Thyroid gland (tissue), 4 donors: ENCODE measurements at regions not wholly inside any gene's neighbourhood (a gene's known extent, or its start where the extent isn't known, plus 50 kb on each side); places are given as distances from the start of the nearest gene placed in this dataset.

ENCODE experiments used
- POLR2A ChIP-seq, 2 donors: fragments of 450-650 bp; IDR thresholded peaks; one replicate each; pipeline ENCODE4 v1.6.1; 2017; ENCODE audit warnings: antibody characterized with exemption in 2 of 2, mild to moderate bottlenecking in 2 of 2, moderate library complexity in 1 of 2
- TF ChIP-seq, protein P1 (sequence below), 6 experiments: fragments of 200-600 bp in 3 of 6; fragments of 450-650 bp in 3 of 6; sonication (generic) in 3 of 6; IDR thresholded peaks; one replicate each; pipeline ENCODE4 v1.5.1; 2016 to 2019; ENCODE audit warnings: antibody characterized with exemption in 6 of 6, mild to moderate bottlenecking in 2 of 6, inconsistent platforms in 1 of 6, moderate library complexity in 1 of 6

DNA sequence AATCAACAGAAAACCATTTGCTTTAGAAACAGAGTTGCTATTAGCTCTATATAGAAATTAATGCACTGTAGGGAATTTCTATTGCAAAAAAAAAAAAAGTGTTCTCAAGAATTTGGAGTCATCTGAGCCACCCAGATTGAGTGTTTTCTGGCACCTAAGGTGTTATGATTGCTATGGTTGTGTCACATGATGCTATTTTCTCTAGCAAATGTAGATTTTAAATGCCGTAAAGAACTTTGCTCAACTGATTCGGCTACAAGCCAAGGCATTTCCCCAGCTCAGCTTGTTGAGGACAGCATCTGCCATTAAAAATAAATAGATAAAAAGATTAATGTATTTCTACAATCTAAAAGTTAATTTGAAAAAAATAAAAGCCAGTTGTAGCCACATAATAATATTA, 712.8 kb downstream of the FAT4 start:
- TF ChIP-seq, protein P1, sequence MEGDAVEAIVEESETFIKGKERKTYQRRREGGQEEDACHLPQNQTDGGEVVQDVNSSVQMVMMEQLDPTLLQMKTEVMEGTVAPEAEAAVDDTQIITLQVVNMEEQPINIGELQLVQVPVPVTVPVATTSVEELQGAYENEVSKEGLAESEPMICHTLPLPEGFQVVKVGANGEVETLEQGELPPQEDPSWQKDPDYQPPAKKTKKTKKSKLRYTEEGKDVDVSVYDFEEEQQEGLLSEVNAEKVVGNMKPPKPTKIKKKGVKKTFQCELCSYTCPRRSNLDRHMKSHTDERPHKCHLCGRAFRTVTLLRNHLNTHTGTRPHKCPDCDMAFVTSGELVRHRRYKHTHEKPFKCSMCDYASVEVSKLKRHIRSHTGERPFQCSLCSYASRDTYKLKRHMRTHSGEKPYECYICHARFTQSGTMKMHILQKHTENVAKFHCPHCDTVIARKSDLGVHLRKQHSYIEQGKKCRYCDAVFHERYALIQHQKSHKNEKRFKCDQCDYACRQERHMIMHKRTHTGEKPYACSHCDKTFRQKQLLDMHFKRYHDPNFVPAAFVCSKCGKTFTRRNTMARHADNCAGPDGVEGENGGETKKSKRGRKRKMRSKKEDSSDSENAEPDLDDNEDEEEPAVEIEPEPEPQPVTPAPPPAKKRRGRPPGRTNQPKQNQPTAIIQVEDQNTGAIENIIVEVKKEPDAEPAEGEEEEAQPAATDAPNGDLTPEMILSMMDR (IDR thresholded peaks at IDR 0.05), result no peak
- TF ChIP-seq POLR2A (IDR thresholded peaks at IDR 0.05), result no peak
